ENCODE measurements at regions not wholly inside any gene's neighbourhood (a gene's known extent, or its start where the extent isn't known, plus 50 kb on each side); places are given as distances from the start of the nearest gene placed in this dataset.
A peak's percentile ranks its signal among the peaks of the same experiment; 100 is the strongest.

- WGBS, 2 donors (ENCODE audit: low coverage in 1 of 2): 82% methylated on average over 7 of the region's 18 CpGs; no CpG with 5 or more reads in 1 of the 2 donors
- Histone ChIP-seq H3K27ac (no peak overlapping the region), H3K4me3 (no peak overlapping the region), H3K27me3 (no peaks in the 10 kb centered on the region), H3K9me3 (no peaks in the 10 kb centered on the region), H3K4me1 (no peaks in the 10 kb centered on the region), H3K36me3 (no peaks in the 10 kb centered on the region)
- in situ Hi-C loops (cut with MboI; ENCODE audit: low pct_ligation_motif_present in 1 of 4, low pct_unique_long_range_greater_than_20kb in 1 of 4, low sequenced_read_pairs in 3 of 4): no loop called here
- TF ChIP-seq POLR2AphosphoS5 (IDR thresholded peaks at IDR 0.05) (no peak), EP300 (IDR thresholded peaks at IDR 0.05; ENCODE audit: low read depth) (no peak), POLR2A (IDR thresholded peaks at IDR 0.05) (no peak), CTCF (IDR thresholded peaks at IDR 0.05) (no peak)
- DNase-seq: no peak
- intact Hi-C loops (cut with DNase I; ENCODE audit: low total_unique reads): loop anchor here (5.0 kb wide), 1 partner anchor 709 kb away; no protein-coding TSS in a partner anchor
Measured at GRCh38 chr5:7983433-7983832, 114.5 kb downstream of the MTRR start.

GRCh38 chr5:7991125-7991821, 122.3 kb downstream of the MTRR start:
- in situ Hi-C loops (cut with MboI; ENCODE audit: low pct_ligation_motif_present in 1 of 4, low pct_unique_long_range_greater_than_20kb in 1 of 4, low sequenced_read_pairs in 3 of 4): no loop called here
- intact Hi-C loops (cut with DNase I; ENCODE audit: low total_unique reads): no loop called here
- Histone ChIP-seq H3K36me3 (no peaks in the 10 kb centered on the region), H3K4me1 (no peaks in the 10 kb centered on the region), H3K27ac (no peak overlapping the region), H3K27me3 (no peaks in the 10 kb centered on the region), H3K9me3 (no peaks in the 10 kb centered on the region), H3K4me3 (no peak overlapping the region)
- TF ChIP-seq POLR2AphosphoS5 (IDR thresholded peaks at IDR 0.05) (no peak), EP300 (IDR thresholded peaks at IDR 0.05; ENCODE audit: low read depth) (no peak), POLR2A (IDR thresholded peaks at IDR 0.05) (no peak), CTCF (IDR thresholded peaks at IDR 0.05) (no peak)
- WGBS, 2 donors (ENCODE audit: low coverage in 1 of 2): 68 to 69% methylated on average over 7 of the region's 7 CpGs
- DNase-seq: no peak

- Histone ChIP-seq H3K9me3 (no peaks in the 10 kb centered on the region), H3K36me3 (no peaks in the 10 kb centered on the region), H3K4me1 (no peaks in the 10 kb centered on the region), H3K4me3 (no peak overlapping the region), H3K27ac (no peak overlapping the region), H3K27me3 (no peaks in the 10 kb centered on the region)
- TF ChIP-seq CTCF (IDR thresholded peaks at IDR 0.05) (no peak), POLR2A (IDR thresholded peaks at IDR 0.05) (no peak), EP300 (IDR thresholded peaks at IDR 0.05; ENCODE audit: low read depth) (no peak), POLR2AphosphoS5 (IDR thresholded peaks at IDR 0.05) (no peak)
- no peak for DNase-seq
- in situ Hi-C loops (cut with MboI; ENCODE audit: low pct_ligation_motif_present in 1 of 4, low pct_unique_long_range_greater_than_20kb in 1 of 4, low sequenced_read_pairs in 3 of 4) (no loop called here), intact Hi-C loops (cut with DNase I; ENCODE audit: low total_unique reads) (no loop called here)
- 70 to 77% methylated on average over 2 to 9 of the region's 9 CpGs for WGBS, 2 donors (ENCODE audit: low coverage in 1 of 2)
Measured at GRCh38 chr5:7995688-7996294, 126.8 kb downstream of the MTRR start.

- in situ Hi-C loops (cut with MboI; ENCODE audit: low pct_ligation_motif_present in 1 of 4, low pct_unique_long_range_greater_than_20kb in 1 of 4, low sequenced_read_pairs in 3 of 4) (no loop called here), intact Hi-C loops (cut with DNase I; ENCODE audit: low total_unique reads) (no loop called here)
- H3K27ac ChIP-seq: no peak overlapping the region
- H3K4me1 ChIP-seq: no peaks in the 10 kb centered on the region
- WGBS, 2 donors (ENCODE audit: low coverage in 1 of 2): 69 to 77% methylated on average over 2 to 4 of the region's 4 CpGs
- no peaks in the 10 kb centered on the region for H3K36me3 ChIP-seq
- H3K4me3 ChIP-seq: no peak overlapping the region
- no peaks in the 10 kb centered on the region for H3K27me3 ChIP-seq
- H3K9me3 ChIP-seq: no peaks in the 10 kb centered on the region
- peak; percentile 25 for DNase-seq
- TF ChIP-seq EP300 (IDR thresholded peaks at IDR 0.05; ENCODE audit: low read depth): no peak
Measured at GRCh38 chr5:8005416-8005815, 136.5 kb downstream of the MTRR start.

All from transverse colon (tissue), 4 donors.